ENCODE measurements at regions not wholly inside any gene's neighbourhood (a gene's known extent, or its start where the extent isn't known, plus 50 kb on each side); places are given as distances from the start of the nearest gene placed in this dataset.

GRCh38 chr9:91119679-91120078 is 242.0 kb downstream of the AUH start:
- DNase-seq (ENCODE audit: low read depth) = no peak
- no peak overlapping the region for H3K4me3 ChIP-seq (ENCODE audit: low read depth, low read length)
- TF ChIP-seq CTCF (conservative IDR thresholded peaks at IDR 0.05; ENCODE audit: low read depth, low read length) = no peak

- DNase-seq (ENCODE audit: low read depth) = no peak
- no peak overlapping the region for H3K4me3 ChIP-seq (ENCODE audit: low read depth, low read length)
- TF ChIP-seq CTCF (conservative IDR thresholded peaks at IDR 0.05; ENCODE audit: low read depth, low read length) = no peak
Measured at GRCh38 chr9:91120200-91120599, 241.5 kb downstream of the AUH start.

GRCh38 chr9:91122755-91123154 is 239.0 kb downstream of the AUH start:
- no peak overlapping the region for H3K4me3 ChIP-seq (ENCODE audit: low read depth, low read length)
- no peak for TF ChIP-seq CTCF (conservative IDR thresholded peaks at IDR 0.05; ENCODE audit: low read depth, low read length)
- no peak for DNase-seq (ENCODE audit: low read depth)

- H3K4me3 ChIP-seq (ENCODE audit: low read depth, low read length) = no peak overlapping the region
- TF ChIP-seq CTCF (conservative IDR thresholded peaks at IDR 0.05; ENCODE audit: low read depth, low read length) = no peak
- DNase-seq (ENCODE audit: low read depth) = no peak
Measured at GRCh38 chr9:91126761-91127445, 234.8 kb downstream of the AUH start.

- H3K4me3 ChIP-seq (ENCODE audit: low read depth, low read length) = no peak overlapping the region
- DNase-seq (ENCODE audit: low read depth) = no peak
- TF ChIP-seq CTCF (conservative IDR thresholded peaks at IDR 0.05; ENCODE audit: low read depth, low read length) = no peak
Measured at GRCh38 chr9:91127653-91128052, 234.1 kb downstream of the AUH start.

GRCh38 chr9:91130796-91131318 is 230.9 kb downstream of the AUH start:
- no peak for TF ChIP-seq CTCF (conservative IDR thresholded peaks at IDR 0.05; ENCODE audit: low read depth, low read length)
- H3K4me3 ChIP-seq (ENCODE audit: low read depth, low read length) = no peak overlapping the region
- DNase-seq (ENCODE audit: low read depth) = no peak

GRCh38 chr9:91131433-91131839 is 230.3 kb downstream of the AUH start:
- no peak overlapping the region for H3K4me3 ChIP-seq (ENCODE audit: low read depth, low read length)
- no peak for DNase-seq (ENCODE audit: low read depth)
- TF ChIP-seq CTCF (conservative IDR thresholded peaks at IDR 0.05; ENCODE audit: low read depth, low read length) = no peak

All from epithelial cell of proximal tubule (primary cell).